Cardiac fibroblast (primary cell): ENCODE measurements at regions not wholly inside any gene's neighbourhood (a gene's known extent, or its start where the extent isn't known, plus 50 kb on each side); places are given as distances from the start of the nearest gene placed in this dataset.
A peak's percentile ranks its signal among the peaks of the same experiment; 100 is the strongest.

Source experiments
- DNase-seq, 2 donors: peaks; one replicate each; pipeline versions ENCODE4 v3.0.0 to v3.0.0-alpha.2; 2010; ENCODE audit warnings: low read depth in 2 of 2
- H3K4me3 ChIP-seq, 2 donors: replicated peaks in 1 of 2; 1 replicate in 1 of 2; 2 replicates in 1 of 2; pipeline ENCODE4 v1.5.1; 2011; ENCODE audit warnings: low read depth in 2 of 2, low read length in 2 of 2, mild to moderate bottlenecking in 2 of 2, moderate library complexity in 1 of 2
- CTCF ChIP-seq: IDR thresholded peaks from one replicate; pipeline ENCODE4 v1.5.1; 2011; ENCODE audit warnings: low read depth, mild to moderate bottlenecking, low read length, inconsistent platforms

- no peak overlapping the region for H3K4me3 ChIP-seq
- no peak for DNase-seq
- TF ChIP-seq CTCF, result no peak
These were observed 136.2 kb upstream of the TSHZ3 start for GRCh38 chr19:31485472-31485871.

- DNase-seq, result peak in 1 of 2 donors; percentile 13
- H3K4me3 ChIP-seq, result no peak overlapping the region
- TF ChIP-seq CTCF, result no peak
These were observed 142.0 kb upstream of the TSHZ3 start for GRCh38 chr19:31491242-31491641.

- TF ChIP-seq CTCF, result no peak
- DNase-seq, result no peak
- H3K4me3 ChIP-seq, result no peak overlapping the region
These were observed 142.8 kb upstream of the TSHZ3 start for GRCh38 chr19:31492050-31492449.

- DNase-seq, result no peak
- no peak overlapping the region for H3K4me3 ChIP-seq
- no peak for TF ChIP-seq CTCF
These were observed 146.8 kb upstream of the TSHZ3 start for GRCh38 chr19:31496076-31496475.

- no peak overlapping the region for H3K4me3 ChIP-seq
- TF ChIP-seq CTCF, result no peak
- no peak for DNase-seq
These were observed 148.5 kb upstream of the TSHZ3 start for GRCh38 chr19:31497709-31498108.

GRCh38 chr19:31498781-31499180, 149.5 kb upstream of the TSHZ3 start:
- no peak for TF ChIP-seq CTCF
- DNase-seq, result no peak
- H3K4me3 ChIP-seq, result no peak overlapping the region

GRCh38 chr19:31499281-31500196, 150.3 kb upstream of the TSHZ3 start:
- DNase-seq, result no peak
- H3K4me3 ChIP-seq, result no peak overlapping the region
- TF ChIP-seq CTCF, result no peak
